Loucy (cell line): ENCODE measurements at regions not wholly inside any gene's neighbourhood (a gene's known extent, or its start where the extent isn't known, plus 50 kb on each side); places are given as distances from the start of the nearest gene placed in this dataset.

Experiments used
- H2AFZ ChIP-seq: fragments of 200-600 bp; sonication (generic); 2 replicates; pipeline ENCODE4 v1.6.0; 2016; ENCODE audit warnings: antibody characterized with exemption, mild to moderate bottlenecking, low read length, moderate library complexity
- H3F3A ChIP-seq: fragments of 200-600 bp; 2 replicates; pipeline ENCODE4 v1.6.0; 2016; ENCODE audit warnings: antibody characterized with exemption, low read depth, mild to moderate bottlenecking
- H3K27me3 ChIP-seq: fragments of 200-600 bp; sonication (generic); 2 replicates; pipeline ENCODE4 v1.6.1; 2014; ENCODE audit warnings: low read length, mild to moderate bottlenecking; ENCODE audit not compliant: insufficient read depth, poor library complexity, severe bottlenecking
- H3K36me3 ChIP-seq: fragments of 200-600 bp; sonication (generic); 2 replicates; pipeline ENCODE4 v1.6.1; 2016; ENCODE audit warnings: low read length; ENCODE audit not compliant: insufficient read depth
- H3K4me1 ChIP-seq: fragments of 200-600 bp; sonication (generic); 2 replicates; pipeline ENCODE4 v1.5.1; 2014; ENCODE audit warnings: low read length, mild to moderate bottlenecking; ENCODE audit not compliant: insufficient read depth, poor library complexity, severe bottlenecking
- H3K4me2 ChIP-seq: fragments of 200-600 bp; sonication (generic); 2 replicates; pipeline ENCODE4 v1.6.0; 2014; ENCODE audit warnings: antibody characterized with exemption, low read length, low read depth, mild to moderate bottlenecking; ENCODE audit not compliant: poor library complexity, severe bottlenecking
- H3K4me3 ChIP-seq: fragments of 200-600 bp; sonication (generic); 2 replicates; pipeline ENCODE4 v1.5.1; 2014; ENCODE audit warnings: low read length, mild to moderate bottlenecking, mixed read lengths; ENCODE audit not compliant: poor library complexity, severe bottlenecking
- H3K79me2 ChIP-seq: fragments of 200-600 bp; sonication (generic); 2 replicates; pipeline ENCODE4 v1.6.1; 2014; ENCODE audit warnings: low read length; ENCODE audit not compliant: insufficient read depth
- H3K9ac ChIP-seq: fragments of 200-600 bp; sonication (generic); 2 replicates; pipeline ENCODE4 v1.6.0; 2014; ENCODE audit warnings: mild to moderate bottlenecking, low read depth, low read length, moderate library complexity; ENCODE audit not compliant: poor library complexity, severe bottlenecking
- H3K9me2 ChIP-seq: fragments of 200-600 bp; sonication (generic); replicated peaks from 2 replicates; pipeline ENCODE4 v1.6.1; 2016; ENCODE audit warnings: low read depth, low read length, mixed read lengths
- H3K9me3 ChIP-seq: fragments of 200-600 bp; sonication (generic); 2 replicates; pipeline ENCODE4 v1.6.1; 2014; ENCODE audit warnings: mild to moderate bottlenecking, antibody characterized with exemption, low read length, low read depth; ENCODE audit not compliant: insufficient read depth
- H4K20me1 ChIP-seq: fragments of 200-600 bp; sonication (generic); 2 replicates; pipeline ENCODE4 v1.6.0; 2014; ENCODE audit warnings: antibody characterized with exemption, low read length, mild to moderate bottlenecking; ENCODE audit not compliant: insufficient read depth, poor library complexity, severe bottlenecking
- CTCF ChIP-seq: fragments of 200-600 bp; sonication (generic); conservative IDR thresholded peaks from 2 replicates; pipeline ENCODE4 v1.5.1; 2014; ENCODE audit warnings: mild to moderate bottlenecking, antibody characterized with exemption, low read length
- EZH2phosphoT487 ChIP-seq: fragments of 200-600 bp; IDR thresholded peaks from 2 replicates; pipeline ENCODE4 v1.6.1; 2018; ENCODE audit warnings: antibody characterized with exemption, mild to moderate bottlenecking, moderate library complexity, borderline replicate concordance

- Histone ChIP-seq H3K79me2 (no peaks in the 10 kb centered on the region), H3K9me2 (no peaks in the 10 kb centered on the region), H3K27me3 (no peaks in the 10 kb centered on the region), H3K9me3 (no peaks in the 10 kb centered on the region), H3K4me2 (no peak overlapping the region), H4K20me1 (no peaks in the 10 kb centered on the region), H3K4me1 (no peaks in the 10 kb centered on the region), H2AFZ (no peak overlapping the region), H3K4me3 (no peak overlapping the region), H3F3A (no peaks in the 10 kb centered on the region), H3K36me3 (no peaks in the 10 kb centered on the region), H3K9ac (no peak overlapping the region)
- TF ChIP-seq EZH2phosphoT487 (no peak), CTCF (no peak)
These were observed 74.2 kb upstream of the ST6GAL2 start for GRCh38 chr2:106959975-106960682.

DNA sequence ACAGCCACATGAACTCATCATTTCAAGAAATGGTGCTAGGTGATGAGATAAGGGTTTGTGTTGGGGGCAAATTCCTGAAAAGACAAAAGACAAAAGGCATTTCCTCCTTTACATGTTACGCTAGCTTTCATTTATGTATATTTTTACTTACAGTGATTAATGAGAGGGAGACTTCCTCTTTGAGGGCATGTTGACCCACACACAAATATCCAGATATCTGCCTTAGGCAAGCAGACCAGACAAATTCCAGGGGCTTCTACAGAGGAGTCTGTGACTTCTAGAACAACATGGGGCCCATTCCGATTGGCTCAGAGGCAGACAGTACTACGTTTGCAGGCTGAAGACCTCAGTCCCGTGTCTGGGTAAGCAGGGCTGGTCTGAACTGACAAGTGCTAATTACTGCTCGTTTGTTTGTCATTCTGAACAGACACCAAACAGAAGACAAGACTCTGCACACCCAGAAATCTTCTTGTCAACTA is 74.8 kb upstream of the ST6GAL2 start:
- H4K20me1 ChIP-seq: no peaks in the 10 kb centered on the region
- H3K27me3 ChIP-seq: no peaks in the 10 kb centered on the region
- H3K36me3 ChIP-seq: no peaks in the 10 kb centered on the region
- H3K4me2 ChIP-seq: no peak overlapping the region
- H3K79me2 ChIP-seq: no peaks in the 10 kb centered on the region
- H3K4me3 ChIP-seq: no peak overlapping the region
- H3K4me1 ChIP-seq: no peaks in the 10 kb centered on the region
- H3K9me2 ChIP-seq: no peaks in the 10 kb centered on the region
- no peaks in the 10 kb centered on the region for H3K9me3 ChIP-seq
- H3K9ac ChIP-seq: no peak overlapping the region
- no peak overlapping the region for H2AFZ ChIP-seq
- H3F3A ChIP-seq: no peaks in the 10 kb centered on the region
- TF ChIP-seq EZH2phosphoT487: no peak
- no peak for TF ChIP-seq CTCF

- Histone ChIP-seq H3K27me3 (no peaks in the 10 kb centered on the region), H4K20me1 (no peaks in the 10 kb centered on the region), H3K4me2 (no peak overlapping the region), H3K4me3 (no peak overlapping the region), H3K9me3 (no peaks in the 10 kb centered on the region), H3K9ac (no peak overlapping the region), H3K79me2 (no peaks in the 10 kb centered on the region), H3K9me2 (no peaks in the 10 kb centered on the region), H3K4me1 (no peaks in the 10 kb centered on the region), H2AFZ (no peak overlapping the region), H3F3A (no peaks in the 10 kb centered on the region), H3K36me3 (no peaks in the 10 kb centered on the region)
- TF ChIP-seq EZH2phosphoT487: no peak
- TF ChIP-seq CTCF: no peak
These were observed 75.4 kb upstream of the ST6GAL2 start for GRCh38 chr2:106961328-106961727.
